ENCODE measurements at regions not wholly inside any gene's neighbourhood (a gene's known extent, or its start where the extent isn't known, plus 50 kb on each side); places are given as distances from the start of the nearest gene placed in this dataset.
"Not testable (repeated sequence)": the region's sequence is repeated elsewhere in the genome, so short reads cannot be mapped to it uniquely, and the experiment has no call there.

GRCh38 chr12:75953312-75953906 lies 78.2 kb downstream of the PHLDA1 start:
- Mint-ChIP-seq H3K4me3 (no peak overlapping the region), H3K36me3 (no peaks in the 10 kb centered on the region), H3K4me1 (peaks cover 0 to 5% of the 10 kb centered on the region in 2 donors), H3K27me3 (peaks cover 6 to 13% of the 10 kb centered on the region in 2 donors), H3K9me3 (no peaks in the 10 kb centered on the region), H3K27ac (no peak overlapping the region)
- ATAC-seq (replicated peaks) (no peak), DNase-seq (no peak)

DNA sequence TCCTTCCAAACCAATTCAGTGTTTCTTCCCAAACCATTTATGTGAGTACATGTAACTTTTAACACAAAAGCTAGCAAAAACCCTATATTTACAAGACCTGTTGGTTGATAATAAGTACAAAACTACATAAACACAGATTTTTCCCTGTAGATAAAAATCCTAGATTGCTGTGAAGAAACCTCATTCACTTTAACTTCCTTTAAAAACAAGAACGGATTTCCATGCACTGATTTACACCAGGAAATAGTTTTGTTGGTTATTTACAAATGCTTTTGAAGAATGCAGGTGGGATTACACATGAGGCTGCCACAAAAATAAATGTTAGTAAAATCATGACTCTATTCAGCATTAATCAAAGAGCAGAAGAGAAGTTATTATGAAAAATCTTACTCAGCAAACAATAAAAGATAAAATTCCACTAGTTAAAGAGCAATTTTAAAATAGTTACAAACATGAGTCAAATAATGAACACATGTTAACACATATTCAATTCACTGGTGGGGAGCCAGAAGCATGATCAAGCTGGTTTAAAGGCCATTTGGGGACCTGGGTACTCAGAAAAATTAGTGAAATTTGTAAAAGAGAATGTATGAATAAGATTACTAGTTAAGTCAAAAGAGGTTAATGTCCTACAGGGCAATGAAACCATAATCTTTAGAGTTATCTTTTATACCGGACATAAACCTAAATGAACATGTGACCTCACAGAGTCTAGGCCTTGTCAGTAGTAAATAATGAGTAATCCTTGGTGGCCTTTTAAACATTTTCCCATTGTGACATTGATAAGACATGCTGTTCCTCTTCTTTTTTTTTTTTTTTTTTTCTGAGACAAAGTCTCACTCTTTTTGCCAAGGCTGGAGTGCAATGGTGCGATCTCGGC lies 79.9 kb downstream of the PHLDA1 start:
- Mint-ChIP-seq H3K9me3 (no peaks in the 10 kb centered on the region), H3K4me1 (peaks cover 0 to 5% of the 10 kb centered on the region in 2 donors), H3K27me3 (peaks cover 6 to 10% of the 10 kb centered on the region in 2 donors), H3K27ac (no peak overlapping the region), H3K36me3 (no peaks in the 10 kb centered on the region), H3K4me3 (no peak overlapping the region)
- ATAC-seq (replicated peaks) (no peak), DNase-seq (no peak)

GRCh38 chr12:75947156-75947723 lies 84.3 kb downstream of the PHLDA1 start:
- DNase-seq (no peak), ATAC-seq (replicated peaks) (no peak)
- H3K36me3 Mint-ChIP-seq = no peaks in the 10 kb centered on the region
- peaks cover 14 to 25% of the 10 kb centered on the region in 2 donors for H3K4me1 Mint-ChIP-seq
- H3K9me3 Mint-ChIP-seq = peaks cover 2 to 4% of the 10 kb centered on the region in 2 donors
- no peak overlapping the region for H3K4me3 Mint-ChIP-seq
- no peaks in the 10 kb centered on the region for H3K27me3 Mint-ChIP-seq
- H3K27ac Mint-ChIP-seq = no peak overlapping the region

- peaks cover 0 to 1% of the 10 kb centered on the region in 2 donors for H3K36me3 Mint-ChIP-seq
- peaks cover 2 to 4% of the 10 kb centered on the region in 2 donors for H3K9me3 Mint-ChIP-seq
- H3K27me3 Mint-ChIP-seq = no peaks in the 10 kb centered on the region
- no peak overlapping the region for H3K4me3 Mint-ChIP-seq
- ATAC-seq (replicated peaks) = no peak
- peak overlapping the region; percentile 31 for H3K27ac Mint-ChIP-seq
- no peak for DNase-seq
- H3K4me1 Mint-ChIP-seq = peaks cover 14 to 20% of the 10 kb centered on the region in 2 donors
Measured at GRCh38 chr12:75945581-75945980, 86.0 kb downstream of the PHLDA1 start.

- Mint-ChIP-seq H3K4me3 (peak overlapping the region in 1 of 2 donors; percentile 6), H3K27ac (peak overlapping the region; percentile 92), H3K9me3 (peaks cover 2 to 4% of the 10 kb centered on the region in 2 donors)
Measured at GRCh38 chr12:75944905-75945432, 86.6 kb downstream of the PHLDA1 start.

GRCh38 chr12:75944097-75944904 lies 87.3 kb downstream of the PHLDA1 start:
- Mint-ChIP-seq H3K27me3 (no peaks in the 10 kb centered on the region), H3K27ac (peak overlapping the region; percentile 92), H3K36me3 (peaks cover 0 to 1% of the 10 kb centered on the region in 2 donors), H3K9me3 (peaks cover 2 to 4% of the 10 kb centered on the region in 2 donors), H3K4me3 (peak overlapping the region in 1 of 2 donors; percentile 22), H3K4me1 (peaks cover 14 to 20% of the 10 kb centered on the region in 2 donors)
- ATAC-seq (replicated peaks) (peak; percentile 90 to 92), DNase-seq (peak; percentile 27)

More at GRCh38 chr12:75944905-75945432, 86.6 kb downstream of the PHLDA1 start:
- DNase-seq (no peak), ATAC-seq (replicated peaks) (no peak)
- H3K27me3 Mint-ChIP-seq = no peaks in the 10 kb centered on the region
- H3K36me3 Mint-ChIP-seq = peaks cover 0 to 1% of the 10 kb centered on the region in 2 donors
- H3K4me1 Mint-ChIP-seq = peaks cover 14 to 20% of the 10 kb centered on the region in 2 donors

- peak overlapping the region in 1 of 2 donors; percentile 22 for H3K4me3 Mint-ChIP-seq
Measured at GRCh38 chr12:75943730-75944096, 87.9 kb downstream of the PHLDA1 start.

DNA sequence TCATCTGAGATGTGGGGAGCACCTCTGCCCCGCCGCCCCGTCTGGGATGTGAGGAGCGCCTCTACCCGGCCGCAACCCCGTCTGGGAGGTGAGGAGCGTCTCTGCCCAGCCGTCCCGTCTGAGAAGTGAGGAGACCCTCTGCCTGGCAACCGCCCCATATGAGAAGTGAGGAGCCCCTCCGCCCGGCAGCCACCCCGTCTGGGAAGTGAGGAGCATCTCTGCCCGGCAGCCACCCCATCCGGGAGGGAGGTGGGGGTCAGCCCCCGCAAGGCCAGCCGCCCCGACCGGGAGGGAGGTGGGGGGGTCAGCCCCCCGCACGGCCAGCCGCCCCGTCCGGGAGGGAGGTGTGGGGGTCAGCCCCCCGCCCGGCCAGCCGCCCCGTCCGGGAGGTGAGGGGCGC lies 89.9 kb downstream of the PHLDA1 start:
- not testable (repeated sequence) for DNase-seq, H3K9me3 Mint-ChIP-seq, H3K4me3 Mint-ChIP-seq

More at GRCh38 chr12:75943730-75944096, 87.9 kb downstream of the PHLDA1 start:
- H3K9me3 Mint-ChIP-seq = peaks cover 2 to 4% of the 10 kb centered on the region in 2 donors
- no peak for ATAC-seq (replicated peaks)
- H3K4me1 Mint-ChIP-seq = peaks cover 14 to 20% of the 10 kb centered on the region in 2 donors
- H3K27ac Mint-ChIP-seq = no peak overlapping the region
- no peak for DNase-seq
- peaks cover 0 to 1% of the 10 kb centered on the region in 2 donors for H3K36me3 Mint-ChIP-seq
- no peaks in the 10 kb centered on the region for H3K27me3 Mint-ChIP-seq

GRCh38 chr12:75939016-75939642 lies 92.4 kb downstream of the PHLDA1 start:
- H3K27me3 Mint-ChIP-seq = no peaks in the 10 kb centered on the region
- no peak overlapping the region for H3K27ac Mint-ChIP-seq
- peaks cover 3 to 12% of the 10 kb centered on the region in 2 donors for H3K4me1 Mint-ChIP-seq
- no peaks in the 10 kb centered on the region for H3K9me3 Mint-ChIP-seq
- DNase-seq (no peak), ATAC-seq (replicated peaks) (no peak)
- peaks cover 0 to 1% of the 10 kb centered on the region in 2 donors for H3K36me3 Mint-ChIP-seq
- H3K4me3 Mint-ChIP-seq = no peak overlapping the region

More for the DNA sequence above, 89.9 kb downstream of the PHLDA1 start:
- peaks cover 14 to 20% of the 10 kb centered on the region in 2 donors for H3K4me1 Mint-ChIP-seq
- not testable (repeated sequence) for ATAC-seq (replicated peaks); H3K36me3 Mint-ChIP-seq; H3K27ac Mint-ChIP-seq; H3K27me3 Mint-ChIP-seq

- H3K27ac Mint-ChIP-seq = no peak overlapping the region
- ATAC-seq (replicated peaks) (no peak), DNase-seq (no peak)
- H3K4me3 Mint-ChIP-seq = no peak overlapping the region
- no peaks in the 10 kb centered on the region for H3K9me3 Mint-ChIP-seq
- peaks cover 0 to 6% of the 10 kb centered on the region in 2 donors for H3K4me1 Mint-ChIP-seq
- H3K36me3 Mint-ChIP-seq = peaks cover 0 to 1% of the 10 kb centered on the region in 2 donors
- H3K27me3 Mint-ChIP-seq = no peaks in the 10 kb centered on the region
Measured at GRCh38 chr12:75938189-75938588, 93.4 kb downstream of the PHLDA1 start.

DNA sequence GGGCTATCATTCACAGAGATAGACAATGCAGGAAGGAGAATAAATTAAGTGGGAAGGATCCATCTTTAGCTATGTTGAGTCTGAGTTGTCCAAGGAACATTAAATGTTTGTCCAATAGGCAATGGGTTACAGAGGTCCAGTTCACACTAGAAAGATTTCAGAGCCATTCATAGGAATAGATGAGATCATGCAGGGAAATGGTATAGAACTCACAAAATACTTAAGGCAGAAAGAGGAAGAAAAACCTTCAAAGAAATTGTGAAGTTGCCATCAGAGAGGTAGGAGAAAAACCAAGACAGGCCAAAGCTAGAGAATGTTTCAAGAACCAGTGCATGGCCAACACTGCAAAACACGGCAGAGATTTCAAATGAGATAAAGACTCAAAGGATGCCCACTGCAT lies 94.1 kb downstream of the PHLDA1 start:
- Mint-ChIP-seq H3K4me1 (peaks cover 0 to 6% of the 10 kb centered on the region in 2 donors), H3K27ac (no peak overlapping the region), H3K4me3 (no peak overlapping the region), H3K9me3 (no peaks in the 10 kb centered on the region), H3K27me3 (peaks cover 1 to 2% of the 10 kb centered on the region in 2 donors), H3K36me3 (peaks cover 0 to 1% of the 10 kb centered on the region in 2 donors)
- no peak for ATAC-seq (replicated peaks)
- DNase-seq = no peak

DNA sequence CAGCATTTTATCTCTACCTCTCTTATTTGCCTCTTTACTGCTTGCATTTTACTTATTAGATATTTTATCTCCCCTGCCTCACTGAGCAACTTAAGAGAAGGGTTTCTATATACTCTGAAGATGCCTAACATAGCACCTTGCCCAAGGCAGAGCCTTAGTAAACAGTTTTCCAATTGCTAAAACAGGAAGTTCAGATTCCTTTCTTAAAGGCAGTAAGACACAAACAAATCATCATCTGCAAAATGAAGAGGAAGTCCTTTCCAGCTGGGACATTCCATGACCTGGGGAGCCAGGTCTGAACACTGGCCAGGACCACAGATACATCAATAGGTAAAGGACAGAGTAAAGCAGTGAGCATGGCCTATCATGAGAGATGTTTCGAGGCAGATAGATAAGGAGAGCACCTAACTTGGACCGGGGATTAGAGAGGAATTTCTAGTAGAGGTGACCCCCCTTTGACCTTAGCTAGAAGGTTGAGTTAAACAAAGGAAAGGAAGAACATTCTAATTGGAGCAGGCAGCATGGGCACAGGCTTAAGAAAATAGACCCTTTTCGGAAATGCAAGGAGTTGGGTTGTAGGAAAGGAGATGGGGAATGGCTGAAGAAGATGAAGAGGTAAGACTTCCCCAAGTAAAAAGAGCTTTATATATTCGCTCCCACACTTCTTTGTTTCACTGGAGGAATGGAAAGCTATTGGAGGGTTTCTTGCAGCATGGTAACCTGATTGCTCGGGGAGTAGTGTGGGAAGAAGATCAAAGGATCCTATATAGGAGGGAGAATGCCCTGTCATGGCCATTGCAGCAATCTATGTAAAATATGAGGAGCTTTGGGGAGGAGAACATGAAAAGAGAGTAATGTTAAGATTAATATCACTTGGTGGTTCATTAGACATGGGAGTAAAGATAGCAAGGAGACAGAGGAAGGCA lies 94.8 kb downstream of the PHLDA1 start:
- Mint-ChIP-seq H3K9me3 (no peaks in the 10 kb centered on the region), H3K27me3 (peaks cover 8 to 9% of the 10 kb centered on the region in 2 donors), H3K36me3 (peaks cover 0 to 1% of the 10 kb centered on the region in 2 donors), H3K4me1 (peaks cover 0 to 6% of the 10 kb centered on the region in 2 donors), H3K27ac (no peak overlapping the region), H3K4me3 (no peak overlapping the region)
- ATAC-seq (replicated peaks) (no peak), DNase-seq (no peak)

All from stimulated activated naive B cell treated with anti-CD40 and anti-IgM and Interleukin-4, amounts not matched to agents 10 μg/mL and 1 μg/mL and 100 μg/mL, for 72 hours (primary cell).